ENCODE measurements at regions not wholly inside any gene's neighbourhood (a gene's known extent, or its start where the extent isn't known, plus 50 kb on each side); places are given as distances from the start of the nearest gene placed in this dataset.

- no peak overlapping the region for H3K4me3 ChIP-seq (ENCODE audit: low read depth, low read length)
These were observed 130.2 kb upstream of the TPRG1 start for GRCh38 chr3:189041482-189042090.

- H3K4me3 ChIP-seq (ENCODE audit: low read depth, low read length), result no peak overlapping the region
These were observed 128.9 kb upstream of the TPRG1 start for GRCh38 chr3:189042832-189043231.

GRCh38 chr3:189049458-189050236 lies 122.1 kb upstream of the TPRG1 start:
- H3K4me3 ChIP-seq (ENCODE audit: low read depth, low read length), result no peak overlapping the region

GRCh38 chr3:189053322-189053721 lies 118.4 kb upstream of the TPRG1 start:
- H3K4me3 ChIP-seq (ENCODE audit: low read depth, low read length), result no peak overlapping the region

GRCh38 chr3:189056646-189057335 lies 115.0 kb upstream of the TPRG1 start:
- H3K4me3 ChIP-seq (ENCODE audit: low read depth, low read length), result no peak overlapping the region

- H3K4me3 ChIP-seq (ENCODE audit: low read depth, low read length), result no peak overlapping the region
These were observed 114.4 kb upstream of the TPRG1 start for GRCh38 chr3:189057369-189057768.

- H3K4me3 ChIP-seq (ENCODE audit: low read depth, low read length), result no peak overlapping the region
These were observed 113.7 kb upstream of the TPRG1 start for GRCh38 chr3:189058071-189058470.

- H3K4me3 ChIP-seq (ENCODE audit: low read depth, low read length), result no peak overlapping the region
These were observed 100.8 kb upstream of the TPRG1 start for GRCh38 chr3:189070965-189071364.

GRCh38 chr3:189071446-189071845 lies 100.3 kb upstream of the TPRG1 start:
- no peak overlapping the region for H3K4me3 ChIP-seq (ENCODE audit: low read depth, low read length)

- no peak overlapping the region for H3K4me3 ChIP-seq (ENCODE audit: low read depth, low read length)
These were observed 95.3 kb upstream of the TPRG1 start for GRCh38 chr3:189076449-189076848.

GRCh38 chr3:189080745-189081144 lies 91.0 kb upstream of the TPRG1 start:
- no peak overlapping the region for H3K4me3 ChIP-seq (ENCODE audit: low read depth, low read length)

GRCh38 chr3:189082666-189083427 lies 88.9 kb upstream of the TPRG1 start:
- no peak overlapping the region for H3K4me3 ChIP-seq (ENCODE audit: low read depth, low read length)

GRCh38 chr3:189084620-189085019 lies 87.2 kb upstream of the TPRG1 start:
- no peak overlapping the region for H3K4me3 ChIP-seq (ENCODE audit: low read depth, low read length)

GRCh38 chr3:189092547-189092946 lies 79.2 kb upstream of the TPRG1 start:
- H3K4me3 ChIP-seq (ENCODE audit: low read depth, low read length), result no peak overlapping the region

- no peak overlapping the region for H3K4me3 ChIP-seq (ENCODE audit: low read depth, low read length)
These were observed 77.2 kb upstream of the TPRG1 start for GRCh38 chr3:189094539-189094938.

- no peak overlapping the region for H3K4me3 ChIP-seq (ENCODE audit: low read depth, low read length)
These were observed 75.7 kb upstream of the TPRG1 start for GRCh38 chr3:189096092-189096491.

GRCh38 chr3:189099031-189099471 lies 72.7 kb upstream of the TPRG1 start:
- no peak overlapping the region for H3K4me3 ChIP-seq (ENCODE audit: low read depth, low read length)

GRCh38 chr3:189099505-189100290 lies 72.1 kb upstream of the TPRG1 start:
- H3K4me3 ChIP-seq (ENCODE audit: low read depth, low read length), result no peak overlapping the region

- no peak overlapping the region for H3K4me3 ChIP-seq (ENCODE audit: low read depth, low read length)
These were observed 70.9 kb upstream of the TPRG1 start for GRCh38 chr3:189100866-189101265.

- no peak overlapping the region for H3K4me3 ChIP-seq (ENCODE audit: low read depth, low read length)
These were observed 70.2 kb upstream of the TPRG1 start for GRCh38 chr3:189101594-189101993.

Measured in iPS-11a (cell line).